Natural killer cell (primary cell): ENCODE measurements at regions not wholly inside any gene's neighbourhood (a gene's known extent, or its start where the extent isn't known, plus 50 kb on each side); places are given as distances from the start of the nearest gene placed in this dataset.

Experiments used
- ATAC-seq, 3 donors: fragments of 150-1000 bp in 2 of 3; fragments of 200-7000 bp in 1 of 3; cut with Tn5 transposase; 1 replicate in 1 of 3; 2 replicates in 2 of 3; pipeline ENCODE4 v1.10.0; 2021; ENCODE audit warnings: mild to moderate bottlenecking in 2 of 3, moderate library complexity in 2 of 3
- DNase-seq, 2 donors: peaks; one replicate each; pipeline versions ENCODE4 v3.0.0 to v3.0.0-alpha.2; 2013 to 2021; ENCODE audit warnings: mixed read lengths in 1 of 2
- H3K27ac ChIP-seq: one replicate; pipeline ENCODE4 v1.5.1; 2013; ENCODE audit warnings: mild to moderate bottlenecking, low read length
- H3K27me3 ChIP-seq: one replicate; pipeline ENCODE4 v1.6.1; 2013; ENCODE audit warnings: low read length; ENCODE audit not compliant: control insufficient read depth, insufficient read depth
- H3K36me3 ChIP-seq: one replicate; pipeline ENCODE4 v1.6.1; 2013; ENCODE audit warnings: low read length; ENCODE audit not compliant: control insufficient read depth, insufficient read depth
- H3K4me1 ChIP-seq: one replicate; pipeline ENCODE4 v1.6.1; 2013; ENCODE audit warnings: low read length; ENCODE audit not compliant: control insufficient read depth, insufficient read depth
- H3K4me3 ChIP-seq: one replicate; pipeline ENCODE4 v1.5.1; 2013; ENCODE audit warnings: low read length
- H3K9me3 ChIP-seq: one replicate; pipeline ENCODE4 v1.6.1; 2013; ENCODE audit warnings: low read length; ENCODE audit not compliant: control insufficient read depth, insufficient read depth
- H3K27ac Mint-ChIP-seq, 2 donors: one replicate each; pipeline ENCODE4 v1.8.0; 2022; ENCODE audit warnings: mild to moderate bottlenecking in 2 of 2, mixed read lengths in 2 of 2, moderate library complexity in 1 of 2
- H3K27me3 Mint-ChIP-seq, 2 donors: one replicate each; pipeline ENCODE4 v1.8.0; 2022; ENCODE audit warnings: low read depth in 2 of 2, mixed read lengths in 2 of 2
- H3K36me3 Mint-ChIP-seq: one replicate; pipeline ENCODE4 v1.8.0; 2022; ENCODE audit warnings: mixed read lengths
- H3K4me1 Mint-ChIP-seq, 2 donors: one replicate each; pipeline ENCODE4 v1.8.0; 2022; ENCODE audit warnings: mixed read lengths in 2 of 2
- H3K4me3 Mint-ChIP-seq: one replicate; pipeline ENCODE4 v1.8.0; 2022; ENCODE audit warnings: mild to moderate bottlenecking, moderate library complexity, mixed read lengths
- H3K9me3 Mint-ChIP-seq, 2 donors: one replicate each; pipeline ENCODE4 v1.8.0; 2022; ENCODE audit warnings: mixed read lengths in 2 of 2
- CTCF ChIP-seq: fragments of 200-600 bp; IDR thresholded peaks from one replicate; pipeline ENCODE4 v1.8.0; 2022; ENCODE audit warnings: antibody characterized with exemption
- WGBS: methylation state at CpG from one replicate; pipeline ENCODE4 v1.1.7; 2013; ENCODE audit warnings: missing lambda C conversion rate; ENCODE audit not compliant: insufficient coverage; 5-methylcytosine and 5-hydroxymethylcytosine counted together
- intact Hi-C: fragments of 100-400 bp; cut with micrococcal nuclease; formaldehyde crosslinking; loops from one replicate; pipeline ENCODE4 v1.14.2; 2022

GRCh38 chr6:1086446-1087153 lies 225.3 kb upstream of the FOXQ1 start:
- ATAC-seq (no peak), DNase-seq (no peak)
- TF ChIP-seq CTCF = no peak
- Mint-ChIP-seq H3K27ac (no peak overlapping the region), H3K9me3 (no peaks in the 10 kb centered on the region), H3K4me1 (no peaks in the 10 kb centered on the region), H3K27me3 (no peaks in the 10 kb centered on the region), H3K4me3 (no peak overlapping the region), H3K36me3 (no peaks in the 10 kb centered on the region)
- Histone ChIP-seq H3K9me3 (no peaks in the 10 kb centered on the region), H3K4me3 (no peak overlapping the region), H3K36me3 (no peaks in the 10 kb centered on the region), H3K27ac (no peak overlapping the region), H3K4me1 (no peaks in the 10 kb centered on the region), H3K27me3 (no peaks in the 10 kb centered on the region)
- WGBS = 88% methylated on average over 8 of the region's 10 CpGs
- intact Hi-C loops = no loop called here

- Histone ChIP-seq H3K4me1 (no peaks in the 10 kb centered on the region), H3K36me3 (no peaks in the 10 kb centered on the region), H3K9me3 (no peaks in the 10 kb centered on the region), H3K4me3 (no peak overlapping the region), H3K27me3 (no peaks in the 10 kb centered on the region), H3K27ac (no peak overlapping the region)
- no peak for DNase-seq
- no peaks in the 10 kb centered on the region for H3K9me3 Mint-ChIP-seq
- peaks cover 0 to 6% of the 10 kb centered on the region in 2 donors for H3K27me3 Mint-ChIP-seq
- H3K27ac Mint-ChIP-seq = no peak overlapping the region
- no peaks in the 10 kb centered on the region for H3K4me1 Mint-ChIP-seq
- no peak for TF ChIP-seq CTCF
- no peak overlapping the region for H3K4me3 Mint-ChIP-seq
- H3K36me3 Mint-ChIP-seq = no peaks in the 10 kb centered on the region
- no peak for ATAC-seq
- WGBS = 63% methylated on average over 10 of the region's 11 CpGs
- intact Hi-C loops = no loop called here
Measured at GRCh38 chr6:1082285-1082935, 229.5 kb upstream of the FOXQ1 start.

GRCh38 chr6:1081551-1082284 lies 230.2 kb upstream of the FOXQ1 start:
- no peak for DNase-seq
- Mint-ChIP-seq H3K4me1 (no peaks in the 10 kb centered on the region), H3K4me3 (no peak overlapping the region), H3K27ac (no peak overlapping the region), H3K9me3 (no peaks in the 10 kb centered on the region), H3K27me3 (peaks cover 0 to 6% of the 10 kb centered on the region in 2 donors), H3K36me3 (no peaks in the 10 kb centered on the region)
- Histone ChIP-seq H3K27me3 (no peaks in the 10 kb centered on the region), H3K4me3 (no peak overlapping the region), H3K36me3 (no peaks in the 10 kb centered on the region), H3K27ac (no peak overlapping the region), H3K4me1 (no peaks in the 10 kb centered on the region), H3K9me3 (no peaks in the 10 kb centered on the region)
- ATAC-seq = no peak
- intact Hi-C loops = no loop called here
- WGBS = 83% methylated on average over 6 of the region's 7 CpGs
- no peak for TF ChIP-seq CTCF
